Brain microvascular endothelial cell (primary cell): ENCODE measurements at regions not wholly inside any gene's neighbourhood (a gene's known extent, or its start where the extent isn't known, plus 50 kb on each side); places are given as distances from the start of the nearest gene placed in this dataset.

ENCODE experiments used
- DNase-seq: peaks from one replicate; pipeline ENCODE4 v3.0.0-alpha.2; 2020
- H3K27ac ChIP-seq: fragments of 250-450 bp; sonication (Bioruptor Pico); 2 replicates; pipeline ENCODE4 v1.5.1; 2020; ENCODE audit warnings: mild to moderate bottlenecking, moderate library complexity
- H3K27me3 ChIP-seq: fragments of 250-450 bp; sonication (Bioruptor Pico); replicated peaks from 2 replicates; pipeline ENCODE4 v1.5.1; 2020; ENCODE audit warnings: mild to moderate bottlenecking
- H3K36me3 ChIP-seq: fragments of 250-450 bp; sonication (Bioruptor Pico); replicated peaks from 2 replicates; pipeline ENCODE4 v1.5.1; 2020; ENCODE audit warnings: mild to moderate bottlenecking
- H3K4me3 ChIP-seq: 2 replicates; pipeline ENCODE4 v1.5.1; 2011; ENCODE audit warnings: low read depth, mild to moderate bottlenecking, control low read depth, low read length, moderate library complexity
- in situ Hi-C: cut with HindIII; loops from 2 replicates; pipeline ENCODE4 v1.10.0; 2017; ENCODE audit warnings: low sequenced_read_pairs, low pct_ligation_motif_present
- TF ChIP-seq, protein P1 (sequence below): IDR thresholded peaks from 2 replicates; pipeline ENCODE4 v1.5.1; 2011; ENCODE audit warnings: low read depth, mild to moderate bottlenecking, moderate library complexity, low read length, control low read depth, inconsistent platforms; ENCODE audit errors: missing control alignments

DNA sequence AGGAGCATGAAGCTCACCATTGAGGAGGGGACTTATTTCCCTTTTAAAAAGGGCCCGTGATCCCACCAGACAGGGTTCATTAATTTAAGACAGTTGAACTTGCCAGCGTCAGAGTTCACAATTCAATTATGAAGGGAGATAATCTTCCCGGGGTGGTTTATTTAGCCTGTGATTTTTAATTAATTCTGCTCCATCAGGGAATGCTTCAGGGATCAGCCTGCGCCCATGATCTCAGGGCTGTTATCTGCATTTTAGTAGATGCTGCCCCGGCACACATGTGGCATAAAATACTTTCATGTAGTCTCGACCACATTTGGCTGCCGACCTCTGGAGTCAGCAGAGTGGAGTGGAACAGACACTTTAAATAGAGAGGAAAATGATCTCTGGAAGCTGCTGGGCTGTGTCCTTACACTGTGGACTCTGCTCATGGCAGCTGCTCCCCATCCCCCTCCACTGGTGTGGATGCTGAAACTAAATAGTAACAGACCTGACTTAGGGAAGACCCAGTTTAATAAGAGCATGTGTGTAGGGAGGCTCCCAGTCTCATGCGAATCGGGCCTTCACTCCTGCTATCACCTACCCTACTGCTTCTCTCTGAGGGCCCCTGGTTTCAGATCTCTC is 256.9 kb downstream of the TEX29 start:
- H3K27ac ChIP-seq, result no peak overlapping the region
- no peaks in the 10 kb centered on the region for H3K27me3 ChIP-seq
- in situ Hi-C loops, result no loop called here
- TF ChIP-seq, protein P1, sequence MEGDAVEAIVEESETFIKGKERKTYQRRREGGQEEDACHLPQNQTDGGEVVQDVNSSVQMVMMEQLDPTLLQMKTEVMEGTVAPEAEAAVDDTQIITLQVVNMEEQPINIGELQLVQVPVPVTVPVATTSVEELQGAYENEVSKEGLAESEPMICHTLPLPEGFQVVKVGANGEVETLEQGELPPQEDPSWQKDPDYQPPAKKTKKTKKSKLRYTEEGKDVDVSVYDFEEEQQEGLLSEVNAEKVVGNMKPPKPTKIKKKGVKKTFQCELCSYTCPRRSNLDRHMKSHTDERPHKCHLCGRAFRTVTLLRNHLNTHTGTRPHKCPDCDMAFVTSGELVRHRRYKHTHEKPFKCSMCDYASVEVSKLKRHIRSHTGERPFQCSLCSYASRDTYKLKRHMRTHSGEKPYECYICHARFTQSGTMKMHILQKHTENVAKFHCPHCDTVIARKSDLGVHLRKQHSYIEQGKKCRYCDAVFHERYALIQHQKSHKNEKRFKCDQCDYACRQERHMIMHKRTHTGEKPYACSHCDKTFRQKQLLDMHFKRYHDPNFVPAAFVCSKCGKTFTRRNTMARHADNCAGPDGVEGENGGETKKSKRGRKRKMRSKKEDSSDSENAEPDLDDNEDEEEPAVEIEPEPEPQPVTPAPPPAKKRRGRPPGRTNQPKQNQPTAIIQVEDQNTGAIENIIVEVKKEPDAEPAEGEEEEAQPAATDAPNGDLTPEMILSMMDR, result no peak
- H3K36me3 ChIP-seq, result no peaks in the 10 kb centered on the region
- no peak for DNase-seq
- H3K4me3 ChIP-seq, result no peak overlapping the region

DNA sequence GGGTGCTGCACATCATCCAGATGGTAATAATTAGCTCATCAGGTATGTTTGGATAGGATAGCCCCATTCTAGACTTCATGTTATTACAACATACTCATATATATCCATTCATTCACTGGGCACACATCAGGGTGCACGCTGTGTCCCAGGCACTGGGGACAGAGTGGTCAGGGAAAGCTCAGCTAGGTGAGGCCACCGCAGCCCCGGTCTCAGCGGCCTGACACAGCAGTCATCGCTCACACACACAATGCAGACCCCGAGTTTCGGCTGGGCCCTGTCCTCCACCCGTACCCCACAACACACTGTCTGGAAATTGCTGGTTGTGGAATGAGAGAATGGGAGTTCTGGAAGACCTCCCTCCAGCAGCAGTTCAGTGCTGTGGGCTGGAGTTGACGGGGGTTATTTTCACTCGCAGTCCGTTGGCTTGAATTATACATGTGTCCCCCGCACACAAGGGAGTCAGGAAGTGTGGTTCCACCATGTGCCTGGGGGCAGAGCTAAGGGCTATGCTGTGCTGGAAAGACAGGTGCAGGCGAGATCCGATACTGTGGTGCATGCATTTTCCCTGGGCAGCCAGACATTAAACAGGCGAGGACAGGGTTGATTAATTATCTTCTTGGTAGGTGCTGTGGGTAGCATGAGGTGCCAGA is 257.6 kb downstream of the TEX29 start:
- Histone ChIP-seq H3K27ac (no peak overlapping the region), H3K4me3 (no peak overlapping the region), H3K27me3 (no peaks in the 10 kb centered on the region), H3K36me3 (no peaks in the 10 kb centered on the region)
- in situ Hi-C loops, result no loop called here
- TF ChIP-seq, protein P1, result no peak
- no peak for DNase-seq

DNA sequence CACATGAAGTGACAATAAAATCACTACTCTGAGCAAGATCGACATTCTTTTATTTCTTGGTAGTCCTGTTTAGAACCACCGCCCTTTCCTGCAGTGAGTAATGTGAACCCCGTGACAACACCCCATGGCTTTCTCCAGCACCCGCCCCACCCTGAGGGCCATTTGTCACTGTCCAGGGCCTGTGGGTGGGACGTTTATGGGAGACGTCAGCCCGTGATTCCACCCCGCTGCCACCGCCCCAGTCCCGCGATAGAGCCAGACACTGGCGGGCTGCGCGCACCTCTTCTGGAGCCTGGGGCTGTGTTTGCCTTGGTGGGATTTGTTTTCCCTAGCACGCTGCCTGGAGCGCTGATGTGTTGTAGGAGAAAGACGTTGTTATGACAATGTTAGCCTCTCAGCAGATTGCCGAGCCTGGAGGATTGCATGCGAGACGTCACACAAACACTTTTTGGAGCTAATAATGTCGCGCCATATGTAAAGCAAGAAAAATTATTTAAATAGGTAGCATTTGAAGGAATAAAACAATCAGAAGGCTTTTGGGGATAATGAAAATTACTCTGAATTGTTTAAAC is 263.7 kb downstream of the TEX29 start:
- no peak overlapping the region for H3K27ac ChIP-seq
- in situ Hi-C loops, result no loop called here
- TF ChIP-seq, protein P1, result no peak
- DNase-seq, result no peak
- no peak overlapping the region for H3K4me3 ChIP-seq
- H3K36me3 ChIP-seq, result no peaks in the 10 kb centered on the region
- no peaks in the 10 kb centered on the region for H3K27me3 ChIP-seq

DNA sequence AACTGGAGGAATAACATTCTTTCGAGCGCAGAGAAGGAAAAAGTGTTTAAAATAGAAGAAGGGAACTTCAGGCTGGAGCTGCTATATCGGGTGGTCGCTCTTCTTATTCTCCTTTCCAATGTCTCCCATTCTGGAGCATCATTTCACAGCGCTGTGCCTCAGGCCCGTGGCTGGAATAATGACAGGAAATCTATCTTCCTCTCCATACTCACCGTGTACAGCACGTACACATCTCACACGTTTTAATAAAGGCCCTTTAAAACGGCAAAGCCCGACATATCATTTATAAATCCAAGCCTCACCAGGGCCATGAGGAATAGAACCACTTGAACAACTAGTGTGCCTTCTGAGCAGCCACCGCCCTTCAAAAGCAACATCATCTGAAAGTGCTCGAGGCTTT is 264.4 kb downstream of the TEX29 start:
- H3K27ac ChIP-seq, result no peak overlapping the region
- no peaks in the 10 kb centered on the region for H3K36me3 ChIP-seq
- TF ChIP-seq, protein P1, result no peak
- in situ Hi-C loops, result no loop called here
- H3K27me3 ChIP-seq, result no peaks in the 10 kb centered on the region
- H3K4me3 ChIP-seq, result no peak overlapping the region
- DNase-seq, result no peak

DNA sequence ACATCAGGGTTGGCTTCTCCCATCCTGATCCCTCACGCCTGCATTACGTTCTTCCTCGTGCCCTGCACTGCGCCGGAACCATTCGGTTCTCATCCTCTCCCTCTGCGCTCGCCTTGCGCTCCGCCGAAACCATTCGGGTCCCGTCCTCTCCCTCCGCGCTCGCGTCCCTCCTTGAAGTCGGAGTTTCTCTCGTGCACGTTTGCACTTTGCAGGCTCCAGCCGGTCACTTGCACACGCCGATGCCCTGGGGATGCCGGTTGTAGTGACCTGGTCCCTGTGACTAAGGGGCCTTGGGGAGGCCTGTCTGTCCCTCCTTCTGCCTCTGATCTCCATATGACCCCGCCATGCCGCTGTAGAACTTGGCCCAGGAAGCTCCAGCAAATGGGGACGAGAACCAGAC is 265.8 kb downstream of the TEX29 start:
- TF ChIP-seq, protein P1, result no peak
- DNase-seq, result no peak
- no peak overlapping the region for H3K27ac ChIP-seq
- no peaks in the 10 kb centered on the region for H3K36me3 ChIP-seq
- H3K27me3 ChIP-seq, result no peaks in the 10 kb centered on the region
- in situ Hi-C loops, result no loop called here
- no peak overlapping the region for H3K4me3 ChIP-seq
